ENCODE measurements at regions not wholly inside any gene's neighbourhood (a gene's known extent, or its start where the extent isn't known, plus 50 kb on each side); places are given as distances from the start of the nearest gene placed in this dataset.

DNA sequence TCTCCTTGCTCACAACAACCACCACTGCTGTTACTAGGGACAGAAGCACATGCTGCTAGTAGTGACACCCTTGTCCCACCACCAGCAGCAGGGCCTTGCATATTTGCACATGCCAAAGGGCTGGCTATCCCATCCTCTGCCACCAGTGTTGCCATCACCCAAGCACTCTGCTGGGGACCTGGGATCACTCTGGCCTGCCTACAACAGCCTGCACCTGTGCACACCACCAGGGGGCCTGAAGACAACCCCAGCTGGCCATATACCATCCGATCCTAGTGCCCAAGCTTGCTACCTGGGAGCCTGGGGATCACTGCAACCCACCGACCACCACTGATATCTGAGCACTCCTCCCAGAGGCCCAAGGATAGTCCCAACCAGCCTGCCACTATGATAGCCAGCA is 99.9 kb upstream of the FANCL start:
- TF ChIP-seq POLR2A (IDR thresholded peaks at IDR 0.05; ENCODE audit: low read length) (no peak), HDAC2 (IDR thresholded peaks at IDR 0.05) (no peak)

All from A549 (cell line).